HepG2 (cell line): ENCODE measurements at regions not wholly inside any gene's neighbourhood (a gene's known extent, or its start where the extent isn't known, plus 50 kb on each side); places are given as distances from the start of the nearest gene placed in this dataset.

Source experiments
- ATAC-seq: fragments of 200-7000 bp; cut with Tn5 transposase; 3 replicates; pipeline ENCODE4 v1.9.1; 2020; ENCODE audit warnings: mild to moderate bottlenecking, moderate library complexity
- BruUV-seq: library from RNA; stranded (reverse); fragments of 400-500 nt; replicated peaks from 2 replicates; lab custom pipeline; 2021; lab: Mats Ljungman, UMichigan
- CTCF ChIA-PET: fragments of 300-600 bp; formaldehyde crosslinking; extraction: SDS; loops from one replicate; lab custom pipeline; 2021; ENCODE audit warnings: low total read pairs, inconsistent platforms, low intra/inter-chr PET ratio; lab: Yijun Ruan, JAX
- POLR2A ChIA-PET: fragments of 350-600 bp; sonication (Branson Sonifier 250); formaldehyde crosslinking; loops from one replicate; lab custom pipeline; 2020; ENCODE audit warnings: antibody characterized with exemption, inconsistent platforms; lab: Yijun Ruan, JAX
- DNase-seq: peaks from one replicate; pipeline ENCODE4 v3.0.0-alpha.2; 2015; ENCODE audit warnings: low spot score
- FAIRE-seq: peaks from 3 replicates; lab custom pipeline; 2011; peaks lifted over from hg19 to GRCh38; lab: Jason Lieb, UNC
- H2AFZ ChIP-seq: one replicate; pipeline ENCODE4 v1.6.1; 2011; ENCODE audit warnings: low read length, inconsistent platforms
- H3K27ac ChIP-seq: fragments of 300-600 bp; 3 replicates; pipeline ENCODE4 v1.8.0; 2011; ENCODE audit warnings: mixed run types, mild to moderate bottlenecking, mixed read lengths, low read length, inconsistent platforms; ENCODE audit not compliant: insufficient read depth; ENCODE audit errors: extremely low read length
- H3K27me3 ChIP-seq, 2 experiments: fragments of 200-600 bp in 1 of 2; 2 replicates in 1 of 2; 3 replicates in 1 of 2; pipeline versions ENCODE4 v1.6.0 to v1.8.0; 2011; ENCODE audit warnings: low read length in 2 of 2, mild to moderate bottlenecking in 2 of 2, moderate library complexity in 2 of 2, inconsistent platforms in 1 of 2; ENCODE audit not compliant: insufficient read depth in 2 of 2, control insufficient read depth in 1 of 2
- H3K36me3 ChIP-seq, 2 experiments: fragments of 200-600 bp in 1 of 2; replicated peaks in 1 of 2; 2 replicates in 1 of 2; 3 replicates in 1 of 2; pipeline versions ENCODE4 v1.5.1 to v1.8.0; 2011; ENCODE audit warnings: low read length in 2 of 2, inconsistent platforms in 1 of 2; ENCODE audit not compliant: insufficient read depth in 2 of 2, control insufficient read depth in 1 of 2
- H3K4me1 ChIP-seq: 2 replicates; pipeline ENCODE4 v1.5.1; 2012; ENCODE audit warnings: low read length, inconsistent platforms; ENCODE audit not compliant: insufficient read depth
- H3K4me2 ChIP-seq: 2 replicates; pipeline ENCODE4 v1.6.0; 2011; ENCODE audit warnings: low read depth, low read length, inconsistent platforms
- H3K4me3 ChIP-seq, 3 experiments: fragments of 200-600 bp in 1 of 3; sonication (generic), shearing (Covaris generic) in 1 of 3; replicated peaks in 1 of 3; 2 replicates each; pipeline ENCODE4 v1.5.1; 2011 to 2016; ENCODE audit warnings: low read length in 3 of 3, inconsistent platforms in 2 of 3, low read depth in 2 of 3, mild to moderate bottlenecking in 2 of 3, control low read depth in 1 of 3, mixed read lengths in 1 of 3; ENCODE audit not compliant: insufficient read depth in 1 of 3
- H3K79me2 ChIP-seq: one replicate; pipeline ENCODE4 v1.6.1; 2011; ENCODE audit warnings: low read length, inconsistent platforms; ENCODE audit not compliant: insufficient read depth
- H3K9ac ChIP-seq: 2 replicates; pipeline ENCODE4 v1.6.0; 2011; ENCODE audit warnings: mild to moderate bottlenecking, low read depth, low read length, inconsistent platforms; ENCODE audit not compliant: insufficient read depth
- H3K9me3 ChIP-seq: 2 replicates; pipeline ENCODE4 v1.5.1; 2012; ENCODE audit warnings: mild to moderate bottlenecking, low read length
- H4K20me1 ChIP-seq: 2 replicates; pipeline ENCODE4 v1.6.0; 2011; ENCODE audit warnings: inconsistent platforms, mild to moderate bottlenecking, low read length, moderate library complexity; ENCODE audit not compliant: insufficient read depth
- DNMT1 ChIP-seq: sonication (generic); formaldehyde crosslinking; IDR thresholded peaks from 2 replicates; pipeline ENCODE4 v1.5.1; 2020; ENCODE audit warnings: mild to moderate bottlenecking, missing genetic modification reagents
- MAX ChIP-seq: IDR thresholded peaks from 2 replicates; pipeline ENCODE4 v1.6.1; 2012; ENCODE audit warnings: inconsistent platforms
- MLXIP ChIP-seq: sonication (generic); formaldehyde crosslinking; IDR thresholded peaks from 2 replicates; pipeline ENCODE4 v1.9.0; 2021; ENCODE audit warnings: missing genetic modification reagents, borderline replicate concordance
- POLR2AphosphoS5 ChIP-seq: IDR thresholded peaks from 2 replicates; pipeline ENCODE4 v1.6.1; 2012; ENCODE audit warnings: low read depth, low read length
- SMARCC2 ChIP-seq: fragments of 450-650 bp; IDR thresholded peaks from 2 replicates; pipeline ENCODE4 v1.6.1; 2017; ENCODE audit warnings: antibody characterized with exemption, mild to moderate bottlenecking
- SRSF4 ChIP-seq: fragments of 200-400 bp; formaldehyde crosslinking; IDR thresholded peaks from one replicate; pipeline ENCODE4 v1.6.1; 2018; ENCODE audit warnings: mild to moderate bottlenecking, low read depth, low read length, moderate library complexity; ENCODE audit not compliant: poor library complexity, severe bottlenecking
- SSRP1 ChIP-seq: IDR thresholded peaks from 2 replicates; pipeline ENCODE4 v1.6.1; 2016; ENCODE audit warnings: control low read depth
- ZNF441 ChIP-seq: sonication (generic); formaldehyde crosslinking; IDR thresholded peaks from 2 replicates; pipeline ENCODE4 v1.7.0; 2021; ENCODE audit warnings: missing genetic modification reagents, borderline replicate concordance
- ZNF609 ChIP-seq: sonication (generic); formaldehyde crosslinking; IDR thresholded peaks from 2 replicates; pipeline ENCODE4 v1.4.0; 2020; ENCODE audit warnings: mild to moderate bottlenecking, missing genetic modification reagents, borderline replicate concordance
- WGBS: methylation state at CpG from one replicate; pipeline ENCODE4 v1.1.6; 2017; ENCODE audit warnings: low lambda C conversion rate; 5-methylcytosine and 5-hydroxymethylcytosine counted together
- in situ Hi-C: cut with HindIII; loops from 2 replicates; pipeline ENCODE4 v1.10.0; 2017; ENCODE audit warnings: low pct_unique_long_range_greater_than_20kb; ENCODE audit not compliant: extremely low pct_ligation_motif_present
- intact Hi-C: fragments of 100-400 bp; cut with micrococcal nuclease; formaldehyde crosslinking; loops from one replicate; pipeline ENCODE4 v1.10.0; 2022; ENCODE audit not compliant: unreplicated experiment
- TF ChIP-seq, protein P1 (sequence below), 2 experiments: fragments of 450-650 bp in 1 of 2; sonication (generic) in 1 of 2; formaldehyde crosslinking; IDR thresholded peaks; 2 replicates each; pipeline versions ENCODE4 v1.5.0 to v1.8.0; 2020 to 2022; ENCODE audit warnings: mild to moderate bottlenecking in 1 of 2, missing genetic modification reagents in 1 of 2
- TF ChIP-seq, protein P2 (sequence below): sonication (generic); formaldehyde crosslinking; IDR thresholded peaks from 2 replicates; pipeline ENCODE4 v1.9.0; 2021; ENCODE audit warnings: missing genetic modification reagents, borderline replicate concordance

- TF ChIP-seq ZNF609 (no peak), SRSF4 (no peak), POLR2AphosphoS5 (no peak)
Measured at GRCh38 chr13:73482556-73482955, 423.8 kb downstream of the KLF5 start (continued).

- Histone ChIP-seq H3K9me3 (no peaks in the 10 kb centered on the region), H2AFZ (no peak overlapping the region), H3K79me2 (no peaks in the 10 kb centered on the region), H4K20me1 (no peaks in the 10 kb centered on the region), H3K36me3 (no peaks in the 10 kb centered on the region), H3K27ac (no peak overlapping the region), H3K4me3 (no peak overlapping the region), H3K27me3 (no peaks in the 10 kb centered on the region), H3K4me1 (no peaks in the 10 kb centered on the region), H3K4me2 (no peak overlapping the region), H3K9ac (no peak overlapping the region)
- FAIRE-seq (no peak), ATAC-seq (no peak), DNase-seq (no peak)
- no TSS peak for BruUV-seq
- in situ Hi-C loops: no loop called here
- CTCF ChIA-PET: no interaction called here
- POLR2A ChIA-PET: no interaction called here
- intact Hi-C loops: no loop called here
- WGBS: 0% methylated on average over 6 of the region's 6 CpGs
- no peak for TF ChIP-seq DNMT1 (CRISPR knock-in tag)
- TF ChIP-seq MAX: no peak
- no peak for TF ChIP-seq ZNF441
- TF ChIP-seq, protein P1, sequence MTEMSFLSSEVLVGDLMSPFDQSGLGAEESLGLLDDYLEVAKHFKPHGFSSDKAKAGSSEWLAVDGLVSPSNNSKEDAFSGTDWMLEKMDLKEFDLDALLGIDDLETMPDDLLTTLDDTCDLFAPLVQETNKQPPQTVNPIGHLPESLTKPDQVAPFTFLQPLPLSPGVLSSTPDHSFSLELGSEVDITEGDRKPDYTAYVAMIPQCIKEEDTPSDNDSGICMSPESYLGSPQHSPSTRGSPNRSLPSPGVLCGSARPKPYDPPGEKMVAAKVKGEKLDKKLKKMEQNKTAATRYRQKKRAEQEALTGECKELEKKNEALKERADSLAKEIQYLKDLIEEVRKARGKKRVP (CRISPR knock-in tag; IDR thresholded peaks at IDR 0.05): no peak
- no peak for TF ChIP-seq MLXIP
- no peak for TF ChIP-seq SSRP1 (CRISPR knock-in tag)
- no peak for TF ChIP-seq SMARCC2
- TF ChIP-seq, protein P2, sequence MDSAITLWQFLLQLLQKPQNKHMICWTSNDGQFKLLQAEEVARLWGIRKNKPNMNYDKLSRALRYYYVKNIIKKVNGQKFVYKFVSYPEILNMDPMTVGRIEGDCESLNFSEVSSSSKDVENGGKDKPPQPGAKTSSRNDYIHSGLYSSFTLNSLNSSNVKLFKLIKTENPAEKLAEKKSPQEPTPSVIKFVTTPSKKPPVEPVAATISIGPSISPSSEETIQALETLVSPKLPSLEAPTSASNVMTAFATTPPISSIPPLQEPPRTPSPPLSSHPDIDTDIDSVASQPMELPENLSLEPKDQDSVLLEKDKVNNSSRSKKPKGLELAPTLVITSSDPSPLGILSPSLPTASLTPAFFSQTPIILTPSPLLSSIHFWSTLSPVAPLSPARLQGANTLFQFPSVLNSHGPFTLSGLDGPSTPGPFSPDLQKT: no peak
Measured at GRCh38 chr13:73481886-73482445, 423.2 kb downstream of the KLF5 start.
